SIG-M5 (cell line): ENCODE measurements at regions not wholly inside any gene's neighbourhood (a gene's known extent, or its start where the extent isn't known, plus 50 kb on each side); places are given as distances from the start of the nearest gene placed in this dataset.

Experiments
- DNase-seq: peaks from one replicate; lab custom pipeline; 2025; lab: John Stamatoyannopoulos, UW

- DNase-seq = no peak
Observed at GRCh38 chr13:72534951-72535640, 192.3 kb downstream of the MZT1 start.

GRCh38 chr13:72530471-72530870 lies 197.0 kb downstream of the MZT1 start:
- no peak for DNase-seq

- DNase-seq = no peak
Observed at GRCh38 chr13:72527333-72527732, 200.1 kb downstream of the MZT1 start.

- DNase-seq = no peak
Observed at GRCh38 chr13:72523593-72523992, 203.8 kb downstream of the MZT1 start.

- DNase-seq = no peak
Observed at GRCh38 chr13:72523049-72523448, 204.4 kb downstream of the MZT1 start.

GRCh38 chr13:72521940-72522661 lies 205.3 kb downstream of the MZT1 start:
- DNase-seq = no peak

GRCh38 chr13:72514146-72514545 lies 213.3 kb downstream of the MZT1 start:
- no peak for DNase-seq

- no peak for DNase-seq
Observed at GRCh38 chr13:72508392-72508791, 219.0 kb downstream of the MZT1 start.

GRCh38 chr13:72507416-72508199 lies 219.8 kb downstream of the MZT1 start:
- DNase-seq = no peak

GRCh38 chr13:72506706-72507105 lies 220.7 kb downstream of the MZT1 start:
- no peak for DNase-seq

- no peak for DNase-seq
Observed at GRCh38 chr13:72505376-72505775, 222.1 kb downstream of the MZT1 start.

- DNase-seq = no peak
Observed at GRCh38 chr13:72504131-72504841, 223.1 kb downstream of the MZT1 start.

- no peak for DNase-seq
Observed at GRCh38 chr13:72500851-72501250, 226.6 kb downstream of the MZT1 start.

GRCh38 chr13:72495681-72496080 lies 231.7 kb downstream of the MZT1 start:
- DNase-seq = no peak

- DNase-seq = no peak
Observed at GRCh38 chr13:72489751-72490150, 237.7 kb downstream of the MZT1 start.

GRCh38 chr13:72473321-72473720 lies 254.1 kb downstream of the MZT1 start:
- no peak for DNase-seq

- no peak for DNase-seq
Observed at GRCh38 chr13:72469906-72470305, 257.5 kb downstream of the MZT1 start.

GRCh38 chr13:72463561-72463960 lies 263.9 kb downstream of the MZT1 start:
- DNase-seq = no peak

GRCh38 chr13:72462726-72463125 lies 264.7 kb downstream of the MZT1 start:
- DNase-seq = no peak

GRCh38 chr13:72462166-72462565 lies 265.3 kb downstream of the MZT1 start:
- no peak for DNase-seq

GRCh38 chr13:72458701-72459100 lies 268.7 kb downstream of the MZT1 start:
- DNase-seq = no peak

- no peak for DNase-seq
Observed at GRCh38 chr13:72457151-72457550, 270.3 kb downstream of the MZT1 start.
